HEK293 (cell line): ENCODE measurements at regions not wholly inside any gene's neighbourhood (a gene's known extent, or its start where the extent isn't known, plus 50 kb on each side); places are given as distances from the start of the nearest gene placed in this dataset.

ENCODE experiments used
- CTCF ChIA-PET: fragments of 350-600 bp; formaldehyde crosslinking; extraction: SDS; loops from one replicate; lab custom pipeline; 2021; ENCODE audit warnings: antibody characterized with exemption; lab: Yijun Ruan, JAX
- POLR2A ChIA-PET: fragments of 300-600 bp; formaldehyde crosslinking; extraction: SDS; loops from one replicate; lab custom pipeline; 2020; ENCODE audit warnings: antibody characterized with exemption, inconsistent platforms; lab: Yijun Ruan, JAX
- H3K27ac ChIP-seq: fragments of 200-500 bp; sonication (Bioruptor generic); 2 replicates; pipeline ENCODE4 v1.5.1; 2014; ENCODE audit warnings: low read depth, low read length, control low read depth, inconsistent platforms; ENCODE audit errors: extremely low read depth
- H3K36me3 ChIP-seq, 2 experiments: fragments of 200-500 bp in 1 of 2; sonication (Bioruptor generic) in 1 of 2; 1 replicate in 1 of 2; 2 replicates in 1 of 2; pipeline ENCODE4 v1.5.1; 2014 to 2017; ENCODE audit warnings: inconsistent platforms in 2 of 2, low read length in 2 of 2; ENCODE audit not compliant: control insufficient read depth in 2 of 2, insufficient read depth in 1 of 2
- H3K4me1 ChIP-seq: fragments of 200-500 bp; sonication (Bioruptor generic); 2 replicates; pipeline ENCODE4 v1.5.1; 2014; ENCODE audit warnings: mild to moderate bottlenecking, low read length, inconsistent platforms; ENCODE audit not compliant: control insufficient read depth, insufficient read depth
- H3K4me3 ChIP-seq: 2 replicates; pipeline ENCODE4 v1.5.1; 2011; ENCODE audit warnings: low read depth, mild to moderate bottlenecking, control low read depth, low read length, moderate library complexity
- H3K9me3 ChIP-seq: fragments of 200-500 bp; sonication (Bioruptor generic); 2 replicates; pipeline ENCODE4 v1.5.1; 2014; ENCODE audit warnings: low read depth, low read length, inconsistent platforms; ENCODE audit not compliant: control insufficient read depth, insufficient read depth
- BCL11B ChIP-seq: fragments of 450-650 bp; formaldehyde crosslinking; IDR thresholded peaks from 2 replicates; pipeline ENCODE4 v1.5.1; 2016; ENCODE audit warnings: low read depth, missing biosample characterization, missing genetic modification characterization
- KLF1 ChIP-seq: fragments of 450-650 bp; formaldehyde crosslinking; IDR thresholded peaks from 2 replicates; pipeline ENCODE4 v1.5.1; 2016; ENCODE audit warnings: missing biosample characterization, missing genetic modification characterization
- KLF10 ChIP-seq: fragments of 450-650 bp; IDR thresholded peaks from 2 replicates; pipeline ENCODE4 v1.5.1; 2018; ENCODE audit warnings: missing biosample characterization, mild to moderate bottlenecking, missing genetic modification characterization
- KLF17 ChIP-seq: fragments of 450-650 bp; formaldehyde crosslinking; IDR thresholded peaks from 2 replicates; pipeline ENCODE4 v1.5.1; 2016; ENCODE audit warnings: missing biosample characterization, missing genetic modification characterization
- MEIS1 ChIP-seq: sonication (generic); formaldehyde crosslinking; IDR thresholded peaks from 2 replicates; pipeline ENCODE4 v1.8.1; 2022; ENCODE audit warnings: missing genetic modification reagents, mild to moderate bottlenecking, borderline replicate concordance
- PRDM1 ChIP-seq: fragments of 450-650 bp; formaldehyde crosslinking; IDR thresholded peaks from 2 replicates; pipeline ENCODE4; 2016; ENCODE audit warnings: missing biosample characterization, missing genetic modification characterization
- YY1 ChIP-seq: fragments of 450-650 bp; formaldehyde crosslinking; IDR thresholded peaks from 2 replicates; pipeline ENCODE4 v1.5.1; 2018; ENCODE audit warnings: missing biosample characterization, missing genetic modification characterization
- ZBTB17 ChIP-seq: fragments of 450-650 bp; formaldehyde crosslinking; IDR thresholded peaks from 2 replicates; pipeline ENCODE4 v1.5.1; 2016; ENCODE audit warnings: missing biosample characterization, missing genetic modification characterization
- ZFHX2 ChIP-seq: fragments of 450-650 bp; formaldehyde crosslinking; conservative IDR thresholded peaks from 2 replicates; pipeline ENCODE4 v1.5.1; 2016; ENCODE audit warnings: missing biosample characterization, missing genetic modification characterization
- ZFP69B ChIP-seq: fragments of 450-650 bp; formaldehyde crosslinking; IDR thresholded peaks from 2 replicates; pipeline ENCODE4 v1.5.1; 2016; ENCODE audit warnings: missing biosample characterization, missing genetic modification characterization
- ZNF133 ChIP-seq: fragments of 450-650 bp; formaldehyde crosslinking; IDR thresholded peaks from 2 replicates; pipeline ENCODE4 v1.5.1; 2016; ENCODE audit warnings: missing biosample characterization, missing genetic modification characterization
- ZNF138 ChIP-seq: fragments of 450-650 bp; formaldehyde crosslinking; IDR thresholded peaks from 2 replicates; pipeline ENCODE4 v1.5.1; 2016; ENCODE audit warnings: missing biosample characterization, missing genetic modification characterization, borderline replicate concordance
- ZNF140 ChIP-seq: fragments of 450-650 bp; formaldehyde crosslinking; IDR thresholded peaks from 2 replicates; pipeline ENCODE4 v1.5.1; 2016; ENCODE audit warnings: missing biosample characterization, missing genetic modification characterization
- ZNF221 ChIP-seq: fragments of 450-650 bp; formaldehyde crosslinking; IDR thresholded peaks from 2 replicates; pipeline ENCODE4 v1.5.1; 2017; ENCODE audit warnings: missing biosample characterization, missing genetic modification characterization, borderline replicate concordance
- ZNF239 ChIP-seq: fragments of 450-650 bp; formaldehyde crosslinking; IDR thresholded peaks from 2 replicates; pipeline ENCODE4 v1.5.1; 2016; ENCODE audit warnings: missing biosample characterization, missing genetic modification characterization
- ZNF26 ChIP-seq: fragments of 450-650 bp; formaldehyde crosslinking; IDR thresholded peaks from 2 replicates; pipeline ENCODE4 v1.5.1; 2016; ENCODE audit warnings: missing biosample characterization, missing genetic modification characterization
- ZNF366 ChIP-seq: fragments of 450-650 bp; formaldehyde crosslinking; conservative IDR thresholded peaks from 2 replicates; pipeline ENCODE4 v1.5.1; 2016; ENCODE audit warnings: missing biosample characterization, missing genetic modification characterization
- ZNF398 ChIP-seq: fragments of 450-650 bp; formaldehyde crosslinking; IDR thresholded peaks from 2 replicates; pipeline ENCODE4 v1.5.1; 2017; ENCODE audit warnings: missing biosample characterization, missing genetic modification characterization
- ZNF510 ChIP-seq: fragments of 450-650 bp; formaldehyde crosslinking; IDR thresholded peaks from 2 replicates; pipeline ENCODE4 v1.5.1; 2018; ENCODE audit warnings: mild to moderate bottlenecking, missing genetic modification characterization, missing biosample characterization; ENCODE audit not compliant: insufficient replicate concordance
- ZNF514 ChIP-seq: fragments of 450-650 bp; formaldehyde crosslinking; IDR thresholded peaks from 2 replicates; pipeline ENCODE4 v1.5.1; 2016; ENCODE audit warnings: missing biosample characterization, missing genetic modification characterization
- ZNF521 ChIP-seq: fragments of 450-650 bp; formaldehyde crosslinking; IDR thresholded peaks from 2 replicates; pipeline ENCODE4 v1.5.1; 2017; ENCODE audit warnings: missing biosample characterization, mild to moderate bottlenecking, missing genetic modification characterization
- ZNF544 ChIP-seq: fragments of 450-650 bp; formaldehyde crosslinking; IDR thresholded peaks from 2 replicates; pipeline ENCODE4 v1.5.0; 2017; ENCODE audit warnings: missing biosample characterization, missing genetic modification characterization
- ZNF654 ChIP-seq: fragments of 450-650 bp; formaldehyde crosslinking; IDR thresholded peaks from 2 replicates; pipeline ENCODE4 v1.5.1; 2016; ENCODE audit warnings: low read depth, missing biosample characterization, missing genetic modification characterization
- ZNF777 ChIP-seq: fragments of 450-650 bp; formaldehyde crosslinking; IDR thresholded peaks from 2 replicates; pipeline ENCODE4 v1.5.1; 2017; ENCODE audit warnings: missing biosample characterization, missing genetic modification characterization, borderline replicate concordance
- TF ChIP-seq, protein P1 (sequence below): fragments of 450-650 bp; formaldehyde crosslinking; IDR thresholded peaks from 2 replicates; pipeline ENCODE4 v1.5.1; 2016; ENCODE audit warnings: missing biosample characterization, missing genetic modification characterization
- TF ChIP-seq, protein P2 (sequence below): fragments of 450-650 bp; formaldehyde crosslinking; IDR thresholded peaks from 2 replicates; pipeline ENCODE4 v1.5.1; 2016; ENCODE audit warnings: missing biosample characterization, missing genetic modification characterization
- TF ChIP-seq, protein P3 (sequence below): fragments of 450-650 bp; IDR thresholded peaks from 2 replicates; pipeline ENCODE4 v1.5.1; 2018; ENCODE audit warnings: missing biosample characterization, mild to moderate bottlenecking, missing genetic modification characterization

DNA sequence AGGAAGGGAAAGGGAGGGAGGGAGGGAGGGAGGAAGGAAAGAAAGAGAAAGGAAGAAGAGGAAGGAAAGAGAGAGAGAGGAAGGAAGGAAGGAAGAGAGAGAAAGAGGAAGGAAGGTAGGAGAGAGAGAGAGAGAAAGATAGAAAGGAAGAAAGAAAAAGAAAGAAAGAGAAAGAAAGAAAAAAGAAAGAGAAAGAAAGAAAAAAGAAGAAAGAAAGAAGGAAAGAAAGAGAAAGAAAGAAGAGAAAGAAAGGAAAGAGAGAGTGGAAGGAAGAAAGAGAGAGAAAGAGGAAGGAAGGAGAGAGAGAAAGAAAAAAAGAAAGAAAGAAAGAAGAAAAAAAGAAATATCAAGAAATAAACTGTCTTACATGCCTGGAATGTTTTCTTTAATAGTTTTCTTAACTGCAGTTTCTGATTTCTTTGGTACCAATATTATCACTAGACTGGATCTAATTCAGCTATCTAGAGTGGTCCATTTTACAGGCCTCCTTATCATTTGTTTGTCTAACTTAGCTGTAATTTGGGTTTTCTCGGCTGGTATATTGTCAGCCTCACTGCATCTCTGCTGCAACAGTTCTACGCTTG lies 59.6 kb upstream of the MBOAT2 start:
- H3K4me1 ChIP-seq: peaks cover 2% of the 10 kb centered on the region; the same call in 1 of the 2 replicates
- CTCF ChIA-PET: interaction anchor here (0.6 kb wide), 1 partner anchor 218 kb away, joined by 5 read pairs; no protein-coding TSS in a partner anchor
- H3K27ac ChIP-seq: no peak overlapping the region
- no peaks in the 10 kb centered on the region for H3K36me3 ChIP-seq
- no peaks in the 10 kb centered on the region for H3K9me3 ChIP-seq
- H3K4me3 ChIP-seq: no peak overlapping the region
- POLR2A ChIA-PET: no interaction called here
- TF ChIP-seq, protein P1, sequence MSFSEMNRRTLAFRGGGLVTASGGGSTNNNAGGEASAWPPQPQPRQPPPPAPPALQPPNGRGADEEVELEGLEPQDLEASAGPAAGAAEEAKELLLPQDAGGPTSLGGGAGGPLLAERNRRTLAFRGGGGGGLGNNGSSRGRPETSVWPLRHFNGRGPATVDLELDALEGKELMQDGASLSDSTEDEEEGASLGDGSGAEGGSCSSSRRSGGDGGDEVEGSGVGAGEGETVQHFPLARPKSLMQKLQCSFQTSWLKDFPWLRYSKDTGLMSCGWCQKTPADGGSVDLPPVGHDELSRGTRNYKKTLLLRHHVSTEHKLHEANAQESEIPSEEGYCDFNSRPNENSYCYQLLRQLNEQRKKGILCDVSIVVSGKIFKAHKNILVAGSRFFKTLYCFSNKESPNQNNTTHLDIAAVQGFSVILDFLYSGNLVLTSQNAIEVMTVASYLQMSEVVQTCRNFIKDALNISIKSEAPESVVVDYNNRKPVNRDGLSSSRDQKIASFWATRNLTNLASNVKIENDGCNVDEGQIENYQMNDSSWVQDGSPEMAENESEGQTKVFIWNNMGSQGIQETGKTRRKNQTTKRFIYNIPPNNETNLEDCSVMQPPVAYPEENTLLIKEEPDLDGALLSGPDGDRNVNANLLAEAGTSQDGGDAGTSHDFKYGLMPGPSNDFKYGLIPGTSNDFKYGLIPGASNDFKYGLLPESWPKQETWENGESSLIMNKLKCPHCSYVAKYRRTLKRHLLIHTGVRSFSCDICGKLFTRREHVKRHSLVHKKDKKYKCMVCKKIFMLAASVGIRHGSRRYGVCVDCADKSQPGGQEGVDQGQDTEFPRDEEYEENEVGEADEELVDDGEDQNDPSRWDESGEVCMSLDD (tag by site-specific recombination): no peak
- peak; percentile 82 for TF ChIP-seq PRDM1 (tag by site-specific recombination)
- TF ChIP-seq ZNF510 (tag by site-specific recombination): no peak
- TF ChIP-seq ZNF138 (tag by site-specific recombination): no peak
- no peak for TF ChIP-seq ZFHX2
- TF ChIP-seq, protein P2, sequence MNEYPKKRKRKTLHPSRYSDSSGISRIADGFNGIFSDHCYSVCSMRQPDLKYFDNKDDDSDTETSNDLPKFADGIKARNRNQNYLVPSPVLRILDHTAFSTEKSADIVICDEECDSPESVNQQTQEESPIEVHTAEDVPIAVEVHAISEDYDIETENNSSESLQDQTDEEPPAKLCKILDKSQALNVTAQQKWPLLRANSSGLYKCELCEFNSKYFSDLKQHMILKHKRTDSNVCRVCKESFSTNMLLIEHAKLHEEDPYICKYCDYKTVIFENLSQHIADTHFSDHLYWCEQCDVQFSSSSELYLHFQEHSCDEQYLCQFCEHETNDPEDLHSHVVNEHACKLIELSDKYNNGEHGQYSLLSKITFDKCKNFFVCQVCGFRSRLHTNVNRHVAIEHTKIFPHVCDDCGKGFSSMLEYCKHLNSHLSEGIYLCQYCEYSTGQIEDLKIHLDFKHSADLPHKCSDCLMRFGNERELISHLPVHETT (tag by site-specific recombination): no peak
- TF ChIP-seq KLF1 (tag by site-specific recombination): no peak
- no peak for TF ChIP-seq ZNF654 (tag by site-specific recombination)
- no peak for TF ChIP-seq ZNF398
- 0 out of 2 replicates have a peak, but pooled peaks have one; percentile 54 for TF ChIP-seq ZNF544
- peak; percentile 95 for TF ChIP-seq ZNF366
- no peak for TF ChIP-seq YY1 (tag by site-specific recombination)
- TF ChIP-seq ZNF140: no peak
- no peak for TF ChIP-seq ZFP69B (tag by site-specific recombination)
- TF ChIP-seq ZNF239 (tag by site-specific recombination): no peak
- TF ChIP-seq ZNF221: no peak
- TF ChIP-seq MEIS1: no peak
- TF ChIP-seq BCL11B (tag by site-specific recombination): no peak
- no peak for TF ChIP-seq ZNF777 (tag by site-specific recombination)
- TF ChIP-seq ZBTB17 (tag by site-specific recombination): no peak
- TF ChIP-seq KLF17 (tag by site-specific recombination): no peak
- TF ChIP-seq ZNF521 (tag by site-specific recombination): no peak
- TF ChIP-seq ZNF514 (tag by site-specific recombination): no peak
- no peak for TF ChIP-seq ZNF133
- no peak for TF ChIP-seq ZNF26 (tag by site-specific recombination)
- no peak for TF ChIP-seq KLF10 (tag by site-specific recombination)
- TF ChIP-seq, protein P3, sequence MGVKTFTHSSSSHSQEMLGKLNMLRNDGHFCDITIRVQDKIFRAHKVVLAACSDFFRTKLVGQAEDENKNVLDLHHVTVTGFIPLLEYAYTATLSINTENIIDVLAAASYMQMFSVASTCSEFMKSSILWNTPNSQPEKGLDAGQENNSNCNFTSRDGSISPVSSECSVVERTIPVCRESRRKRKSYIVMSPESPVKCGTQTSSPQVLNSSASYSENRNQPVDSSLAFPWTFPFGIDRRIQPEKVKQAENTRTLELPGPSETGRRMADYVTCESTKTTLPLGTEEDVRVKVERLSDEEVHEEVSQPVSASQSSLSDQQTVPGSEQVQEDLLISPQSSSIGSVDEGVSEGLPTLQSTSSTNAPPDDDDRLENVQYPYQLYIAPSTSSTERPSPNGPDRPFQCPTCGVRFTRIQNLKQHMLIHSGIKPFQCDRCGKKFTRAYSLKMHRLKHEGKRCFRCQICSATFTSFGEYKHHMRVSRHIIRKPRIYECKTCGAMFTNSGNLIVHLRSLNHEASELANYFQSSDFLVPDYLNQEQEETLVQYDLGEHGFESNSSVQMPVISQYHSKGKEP (tag by site-specific recombination): 0 out of 2 replicates have a peak, but pooled peaks have one; percentile 15
